ENCODE measurements at regions not wholly inside any gene's neighbourhood (a gene's known extent, or its start where the extent isn't known, plus 50 kb on each side); places are given as distances from the start of the nearest gene placed in this dataset.

DNA sequence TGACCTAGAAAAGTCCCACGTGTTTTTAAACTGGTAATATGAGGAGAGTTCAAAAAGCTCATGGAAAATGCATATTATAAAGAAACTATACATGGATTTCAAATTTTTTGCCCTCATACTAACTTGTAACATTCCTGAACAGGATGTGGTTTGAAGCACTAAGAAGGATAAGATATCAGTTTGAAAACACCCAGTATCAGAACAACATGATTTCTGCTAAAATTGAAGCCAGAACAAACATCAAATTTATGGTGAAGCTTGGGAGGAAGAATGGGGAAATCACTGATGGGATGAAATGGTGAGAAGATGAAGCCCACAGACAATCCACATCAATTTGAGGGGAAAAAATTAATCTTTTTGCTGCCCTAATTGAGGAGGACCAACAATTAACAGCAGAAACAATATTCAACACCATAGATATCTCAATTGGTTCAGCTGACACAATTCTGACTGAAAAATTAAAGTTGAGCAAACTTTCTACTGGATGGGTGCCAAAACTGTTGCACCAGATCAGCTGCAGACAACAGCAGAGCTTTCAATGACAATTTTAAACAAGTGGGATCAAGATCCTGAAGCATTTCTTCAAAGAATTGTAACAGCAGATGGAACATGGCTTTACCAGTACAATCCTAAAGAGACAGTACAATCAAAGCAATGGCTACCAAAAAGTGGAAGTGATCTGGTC is 113.2 kb upstream of the SNX2 start:
- no peak overlapping the region for H2AK5ac ChIP-seq (ENCODE audit: low read depth, low read length)
- no peaks in the 10 kb centered on the region for H3K9me3 ChIP-seq (ENCODE audit: control insufficient read depth, insufficient read depth, low read length)
- H3K36me3 ChIP-seq (ENCODE audit: control insufficient read depth, insufficient read depth, low read length) = no peaks in the 10 kb centered on the region
- ChIA-PET POLR2A (ENCODE audit: unreplicated experiment) (no interaction called here), CTCF (no interaction called here)
- no peak overlapping the region for H3K4me2 ChIP-seq (ENCODE audit: low read depth, low read length)
- BruUV-seq (replicated peaks) = no TSS peak
- no peaks in the 10 kb centered on the region for H3K9me1 ChIP-seq (ENCODE audit: insufficient read depth, low read length)
- no peak overlapping the region for H3K18ac ChIP-seq (ENCODE audit: low read depth, low read length)
- in situ Hi-C loops (cut with MboI; ENCODE audit: low sequenced_read_pairs) (no loop called here), dilution Hi-C loops (cut with HindIII; ENCODE audit: low sequenced_read_pairs, unreplicated experiment) (no loop called here), intact Hi-C loops (cut with micrococcal nuclease) (no loop called here)
- no CpG with 5 or more reads among the region's 1 CpG for WGBS, 2 experiments (ENCODE audit: extremely low coverage in 2 of 2, insufficient read length in 1 of 2)
- no peaks in the 10 kb centered on the region for H4K20me1 ChIP-seq (ENCODE audit: insufficient read depth, low read length)
- no peaks in the 10 kb centered on the region for H3K79me1 ChIP-seq (ENCODE audit: low read depth in 1 of 2, low read length in 2 of 2)
- H3K27ac ChIP-seq (ENCODE audit: insufficient read depth, low read length) = no peak overlapping the region
- ATAC-seq (ENCODE audit: low read depth) (no peak), DNase-seq (no peak)
- H2BK120ac ChIP-seq (ENCODE audit: low read depth, low read length) = no peak overlapping the region
- H3K4ac ChIP-seq (ENCODE audit: low read depth, low read length) = no peak overlapping the region
- H3K23ac ChIP-seq (ENCODE audit: low read depth, low read length) = no peak overlapping the region
- no peak overlapping the region for H3K56ac ChIP-seq (ENCODE audit: extremely low read depth, insufficient read depth, low read length)
- H3K14ac ChIP-seq (replicated peaks; ENCODE audit: low read depth, low read length) = no peak overlapping the region
- no peaks in the 10 kb centered on the region for H3K27me3 ChIP-seq (ENCODE audit: control insufficient read depth, insufficient read depth, low read length)
- no peak overlapping the region for H2BK15ac ChIP-seq (ENCODE audit: low read depth, low read length)
- no peaks in the 10 kb centered on the region for H3K4me1 ChIP-seq (ENCODE audit: control insufficient read depth, insufficient read depth, low read length)
- no peak overlapping the region for H2BK20ac ChIP-seq (ENCODE audit: low read depth, low read length)
- no peak overlapping the region for H3K9ac ChIP-seq (ENCODE audit: low read depth, low read length)
- H2AFZ ChIP-seq (replicated peaks; ENCODE audit: low read length, poor library complexity) = no peak overlapping the region
- TF ChIP-seq MAZ (IDR thresholded peaks at IDR 0.05; ENCODE audit: borderline replicate concordance, low read depth, low read length) (no peak), CEBPB (IDR thresholded peaks at IDR 0.05; ENCODE audit: low read depth, low read length) (no peak), POLR2A (IDR thresholded peaks at IDR 0.05; ENCODE audit: low read depth, low read length) (no peak), RCOR1 (IDR thresholded peaks at IDR 0.05; ENCODE audit: insufficient replicate concordance, low read length) (no peak), FOS (IDR thresholded peaks at IDR 0.05; ENCODE audit: low read depth, low read length) (no peak), MXI1 (IDR thresholded peaks at IDR 0.05; ENCODE audit: borderline replicate concordance, low read depth, low read length) (no peak), CHD1 (IDR thresholded peaks at IDR 0.05; ENCODE audit: low read depth, low read length) (no peak), RFX5 (IDR thresholded peaks at IDR 0.05; ENCODE audit: low read depth, low read length) (no peak), CTCF (conservative IDR thresholded peaks at IDR 0.05; ENCODE audit: low read depth, low read length) (no peak), BHLHE40 (IDR thresholded peaks at IDR 0.05; ENCODE audit: low read depth, low read length) (no peak)
- TF ChIP-seq, protein P1, sequence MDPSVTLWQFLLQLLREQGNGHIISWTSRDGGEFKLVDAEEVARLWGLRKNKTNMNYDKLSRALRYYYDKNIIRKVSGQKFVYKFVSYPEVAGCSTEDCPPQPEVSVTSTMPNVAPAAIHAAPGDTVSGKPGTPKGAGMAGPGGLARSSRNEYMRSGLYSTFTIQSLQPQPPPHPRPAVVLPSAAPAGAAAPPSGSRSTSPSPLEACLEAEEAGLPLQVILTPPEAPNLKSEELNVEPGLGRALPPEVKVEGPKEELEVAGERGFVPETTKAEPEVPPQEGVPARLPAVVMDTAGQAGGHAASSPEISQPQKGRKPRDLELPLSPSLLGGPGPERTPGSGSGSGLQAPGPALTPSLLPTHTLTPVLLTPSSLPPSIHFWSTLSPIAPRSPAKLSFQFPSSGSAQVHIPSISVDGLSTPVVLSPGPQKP (IDR thresholded peaks at IDR 0.05; ENCODE audit: borderline replicate concordance, low read depth, low read length) = no peak
- no peak overlapping the region for H3K4me3 ChIP-seq (ENCODE audit: insufficient read depth, low read depth, low read length)
- H2AK9ac ChIP-seq (replicated peaks; ENCODE audit: low read depth, low read length, poor library complexity) = no peak overlapping the region
- H4K5ac ChIP-seq (ENCODE audit: low read depth, low read length) = no peak overlapping the region
- no peak overlapping the region for H4K91ac ChIP-seq (ENCODE audit: insufficient read depth, low read depth, low read length)
- H2BK5ac ChIP-seq (ENCODE audit: low read depth, low read length, poor library complexity, severe bottlenecking) = no peak overlapping the region
- no peak overlapping the region for H4K8ac ChIP-seq (ENCODE audit: low read depth in 2 of 2, low read length in 2 of 2)

Measured in IMR-90 (cell line).